ENCODE measurements at regions not wholly inside any gene's neighbourhood (a gene's known extent, or its start where the extent isn't known, plus 50 kb on each side); places are given as distances from the start of the nearest gene placed in this dataset.

DNA sequence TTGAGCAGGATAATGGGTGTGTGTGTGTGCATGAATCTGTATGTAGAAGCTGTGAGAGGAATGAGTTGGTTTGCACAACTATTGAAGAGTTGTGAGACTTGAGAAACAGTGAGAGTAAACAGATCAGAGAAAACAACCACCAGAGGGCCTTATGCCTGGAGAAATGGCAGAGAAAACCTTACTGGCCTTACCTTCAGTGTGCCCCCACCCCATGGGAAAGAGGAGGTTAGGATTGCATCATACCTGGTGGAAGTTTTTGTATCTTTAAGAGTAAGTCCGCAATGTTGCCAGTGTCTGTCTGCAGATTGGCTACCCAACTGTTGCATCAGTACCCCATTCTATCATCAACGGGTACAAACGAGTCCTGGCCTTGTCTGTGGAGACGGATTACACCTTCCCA, 1909.4 kb upstream of the WWC1 start:
- no peak for DNase-seq (ENCODE audit: low spot score)

DNA sequence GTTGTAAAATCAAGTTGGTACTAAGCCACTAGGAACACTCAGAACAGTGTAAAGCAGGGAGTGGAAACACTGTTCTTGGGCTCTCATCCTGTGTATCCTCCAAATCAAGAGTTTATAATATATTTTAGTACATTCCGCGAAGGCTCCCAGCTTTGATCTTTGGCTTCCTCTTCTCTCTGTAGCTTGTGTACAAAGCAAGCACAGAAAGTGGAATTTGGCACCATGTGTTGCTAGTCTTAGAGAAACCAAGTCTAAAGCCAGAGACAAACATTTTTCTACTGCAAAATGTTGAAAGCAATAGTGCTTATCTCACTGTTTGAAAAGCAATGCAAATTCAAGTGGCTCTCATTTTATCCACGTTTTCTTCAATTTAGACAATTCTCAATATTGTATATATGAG, 1893.3 kb upstream of the WWC1 start:
- no peak for DNase-seq (ENCODE audit: low spot score)

DNA sequence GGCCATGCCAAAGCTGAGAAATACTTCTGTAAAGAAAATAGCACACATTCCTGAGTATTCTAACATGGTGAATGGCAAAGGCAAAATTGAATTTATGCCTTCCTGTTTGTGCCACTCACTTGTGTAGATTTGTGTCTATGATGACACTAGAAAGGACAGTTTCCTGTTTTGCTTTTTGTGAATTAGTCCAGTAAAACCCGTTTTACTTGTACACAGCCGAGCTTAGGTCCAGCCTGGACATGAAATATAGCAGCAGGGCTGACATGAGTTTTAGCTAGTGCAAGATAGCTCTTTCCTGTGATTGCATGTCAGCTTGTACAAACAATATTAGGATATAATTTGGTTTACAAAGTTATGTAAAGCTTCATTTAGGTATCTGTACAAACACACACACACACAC, 1891.7 kb upstream of the WWC1 start:
- DNase-seq (ENCODE audit: low spot score) = no peak

DNA sequence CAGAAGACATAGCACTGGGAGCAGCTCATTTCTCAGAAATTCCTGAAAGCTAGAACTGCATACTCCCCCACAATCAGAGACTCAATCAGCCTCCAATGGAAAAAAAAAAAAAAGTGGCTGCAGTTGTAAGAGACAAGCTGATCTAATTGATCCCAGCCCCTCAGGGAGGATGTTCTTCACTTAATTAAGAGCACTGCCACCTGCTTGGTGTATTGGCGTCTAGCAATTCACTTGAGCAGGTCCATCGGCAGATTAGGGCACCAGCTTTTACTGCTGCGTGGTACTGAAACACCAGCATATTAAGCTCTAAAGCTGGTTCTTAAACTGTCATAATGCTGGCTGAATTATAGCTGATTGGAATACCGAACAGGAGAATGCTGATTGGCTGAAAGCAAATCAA, 1890.1 kb upstream of the WWC1 start:
- DNase-seq (ENCODE audit: low spot score) = no peak

DNA sequence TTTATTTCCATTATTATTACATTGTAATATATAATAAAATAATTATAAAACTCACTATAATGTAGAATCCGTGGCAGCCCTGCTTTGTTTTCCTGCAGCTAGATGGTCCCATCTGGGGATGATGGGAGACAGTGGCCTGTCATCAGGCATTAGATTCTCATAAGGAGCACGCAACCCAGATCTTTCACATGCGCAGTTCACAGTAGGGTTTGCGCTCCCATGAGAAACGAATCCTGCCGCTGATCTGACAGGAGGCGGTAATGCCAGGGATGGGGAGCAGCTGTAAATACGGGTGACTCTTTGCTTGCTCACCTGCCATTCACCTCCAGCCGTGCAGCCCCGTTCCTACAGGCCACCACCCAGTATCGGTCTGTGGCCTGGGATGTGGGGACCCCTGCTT, 1879.3 kb upstream of the WWC1 start:
- DNase-seq (ENCODE audit: low spot score) = no peak

DNA sequence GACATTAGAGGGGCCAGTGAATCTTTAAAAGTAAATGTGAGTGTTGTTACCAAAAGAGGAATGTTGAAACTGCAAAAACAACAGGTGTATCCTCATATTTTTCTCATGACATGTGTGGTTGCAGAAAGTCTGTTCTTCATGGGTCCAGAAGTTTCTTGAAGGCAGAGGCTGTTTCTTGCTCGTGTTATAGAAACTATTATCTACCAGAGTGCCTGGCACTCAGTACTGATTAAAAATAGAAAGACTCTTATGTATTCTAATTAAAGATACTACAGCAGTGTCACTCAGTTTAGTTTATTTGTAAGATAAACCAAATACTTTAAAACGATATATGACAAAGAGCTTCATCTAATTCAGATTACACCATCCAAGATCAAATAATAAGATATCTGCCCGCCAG, 1864.2 kb upstream of the WWC1 start:
- DNase-seq (ENCODE audit: low spot score) = no peak

DNA sequence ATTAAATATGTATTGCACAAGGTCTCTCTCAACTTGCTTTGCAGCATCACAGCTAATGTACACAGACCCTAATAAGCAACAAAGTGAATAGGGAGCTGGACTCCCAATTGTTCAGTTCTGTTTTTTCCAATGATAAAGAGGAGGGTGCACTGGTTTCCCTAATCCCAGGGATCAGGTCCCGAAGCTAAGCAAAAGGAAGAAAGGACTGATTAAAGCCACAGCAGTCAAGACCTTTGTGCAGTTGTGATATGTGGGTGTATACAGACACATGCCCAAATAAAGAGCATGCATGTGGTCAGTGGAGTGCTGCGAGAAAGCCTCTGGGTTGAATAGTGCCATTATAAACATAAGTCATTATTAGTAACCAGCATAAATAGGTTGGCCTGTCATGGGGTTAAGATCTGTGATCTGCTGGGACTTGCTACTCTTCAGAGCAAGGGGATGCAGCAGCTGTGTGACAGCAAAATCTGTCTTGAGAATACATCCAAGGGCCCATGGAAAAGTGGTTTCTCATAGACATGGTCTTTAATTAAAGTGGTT, 1863.1 kb upstream of the WWC1 start:
- DNase-seq (ENCODE audit: low spot score) = peak; percentile 23

DNA sequence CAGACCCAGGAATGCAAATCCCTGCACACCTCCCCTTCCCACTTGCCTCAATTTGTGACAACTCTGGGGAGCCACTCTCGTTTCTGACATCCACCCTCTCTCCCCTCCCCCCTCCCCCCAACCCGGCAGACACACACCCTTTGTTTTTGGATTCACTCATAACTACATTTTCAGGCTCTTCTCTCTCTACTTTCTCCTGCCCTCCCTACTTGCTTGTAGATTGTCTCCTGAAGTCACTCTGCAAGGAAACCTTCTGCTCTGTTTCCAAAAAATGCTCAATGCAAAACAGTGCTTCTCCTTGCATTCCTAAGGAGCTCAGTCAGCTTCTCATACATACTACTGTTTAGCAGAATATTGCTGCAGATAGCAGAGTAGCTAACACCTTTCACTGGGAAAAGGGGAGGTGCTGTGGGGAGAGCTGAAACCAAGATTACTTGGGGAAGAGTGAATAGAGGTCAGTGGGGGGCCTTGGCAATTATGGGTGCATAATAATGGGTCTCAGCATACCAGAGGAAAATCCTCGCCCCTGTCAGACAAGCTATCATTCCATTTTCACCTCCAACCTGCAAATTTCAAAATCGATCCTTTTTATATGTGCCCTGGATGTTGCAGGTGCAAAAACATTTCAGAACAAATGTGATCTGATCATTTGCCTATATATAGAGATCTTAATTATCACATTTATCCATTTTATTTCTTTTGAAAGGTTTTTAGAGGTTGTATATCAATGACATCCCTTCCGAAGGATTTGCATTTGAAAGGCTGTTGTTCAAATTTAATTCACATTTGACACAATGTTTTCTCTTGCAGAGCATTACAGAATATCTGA, 1860.7 kb upstream of the WWC1 start:
- DNase-seq (ENCODE audit: low spot score) = no peak

DNA sequence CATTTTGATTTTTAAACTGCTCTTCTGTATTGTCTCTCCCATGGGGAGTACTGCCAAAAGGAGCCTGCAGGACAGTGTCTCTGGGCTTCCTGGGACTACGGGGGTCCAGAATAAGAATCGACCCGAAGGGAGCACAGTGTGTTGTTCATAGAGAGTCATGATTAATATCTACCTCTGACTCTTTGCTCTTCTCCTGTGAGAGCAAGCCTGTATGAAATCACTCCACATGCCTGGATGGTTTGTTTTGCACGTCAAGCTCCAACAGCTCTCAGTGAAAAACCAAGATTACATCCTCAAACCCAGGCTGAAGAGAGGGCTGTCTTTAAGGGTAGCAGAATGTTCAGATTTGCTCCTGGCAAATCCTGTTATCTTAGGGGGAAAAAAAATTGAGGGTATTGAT, 1860.0 kb upstream of the WWC1 start:
- no peak for DNase-seq (ENCODE audit: low spot score)

DNA sequence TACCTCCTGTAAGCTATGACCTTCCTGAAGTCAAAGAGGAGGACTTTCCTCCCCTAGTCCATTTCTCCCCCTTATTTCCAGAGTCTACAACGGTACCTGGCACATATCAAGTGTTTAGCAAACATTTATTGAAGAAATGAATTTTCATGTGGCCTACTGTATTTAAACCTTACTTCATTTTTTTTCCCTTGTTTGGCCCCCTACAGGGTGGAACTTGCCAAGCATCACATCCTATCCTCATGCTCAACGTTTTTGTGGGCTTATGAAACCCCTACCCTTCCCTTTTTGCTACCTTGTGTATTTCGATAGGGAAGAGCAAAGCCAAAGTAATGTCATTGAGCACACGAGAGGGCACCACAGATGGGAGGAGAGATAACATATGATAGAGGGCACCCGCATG, 1857.8 kb upstream of the WWC1 start:
- no peak for DNase-seq (ENCODE audit: low spot score)

DNA sequence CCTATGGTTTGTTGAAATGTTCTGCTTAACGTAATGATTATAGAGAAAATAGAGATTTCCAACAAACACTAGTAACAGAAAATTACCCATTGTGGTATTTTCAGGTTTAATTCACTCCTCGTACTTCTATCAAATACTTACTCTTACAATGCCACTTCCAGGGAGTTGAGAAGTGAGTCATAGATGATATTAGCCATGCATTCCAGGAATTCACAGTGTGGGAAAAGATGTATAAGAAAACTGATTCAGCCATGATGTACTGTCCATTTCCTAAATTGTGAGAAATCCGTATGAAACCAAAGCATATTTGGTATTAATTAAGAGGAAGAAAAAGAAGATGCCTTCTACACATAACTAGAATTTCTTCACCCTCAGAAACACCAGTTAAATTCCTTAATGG, 1854.6 kb upstream of the WWC1 start:
- DNase-seq (ENCODE audit: low spot score) = peak; percentile 50

DNA sequence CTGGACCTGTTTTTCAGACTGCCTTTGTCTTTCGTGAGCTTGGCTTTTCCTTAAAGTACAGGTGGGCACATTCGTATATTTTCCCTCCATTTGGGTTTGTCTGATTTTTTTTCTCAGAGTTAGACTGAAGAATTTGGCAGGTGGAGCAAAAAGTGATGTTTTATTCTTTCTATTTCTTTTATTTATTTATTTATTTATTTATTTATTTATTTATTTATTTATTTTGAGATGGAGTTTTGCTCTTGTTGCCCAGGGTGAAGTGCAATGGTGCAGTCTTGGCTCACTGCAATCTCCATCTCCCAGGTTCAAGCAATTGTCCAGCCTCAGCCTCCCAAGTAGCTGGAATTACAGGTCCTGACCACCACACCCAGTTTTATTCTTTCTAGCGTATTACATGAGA, 1805.1 kb upstream of the WWC1 start:
- DNase-seq (ENCODE audit: low spot score) = no peak

DNA sequence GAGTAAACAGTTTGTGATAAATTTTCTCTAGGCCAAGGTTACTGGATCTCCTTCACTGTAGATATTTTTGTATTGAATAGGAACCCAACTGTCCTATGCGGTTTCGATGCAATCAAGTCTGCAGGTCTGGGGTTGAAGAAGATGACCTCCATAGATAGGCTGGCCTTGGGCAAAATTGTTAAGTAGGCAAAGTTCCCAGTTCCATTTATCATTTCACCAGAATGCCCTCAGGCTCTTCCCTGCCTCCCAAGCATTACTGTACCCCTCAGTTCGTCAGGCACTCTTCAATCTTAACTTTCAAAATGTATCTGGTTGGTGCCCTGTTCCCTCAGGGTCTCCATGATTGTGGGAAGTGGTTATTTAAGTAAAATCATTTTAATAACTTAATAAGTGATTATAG, 1802.9 kb upstream of the WWC1 start:
- no peak for DNase-seq (ENCODE audit: low spot score)

DNA sequence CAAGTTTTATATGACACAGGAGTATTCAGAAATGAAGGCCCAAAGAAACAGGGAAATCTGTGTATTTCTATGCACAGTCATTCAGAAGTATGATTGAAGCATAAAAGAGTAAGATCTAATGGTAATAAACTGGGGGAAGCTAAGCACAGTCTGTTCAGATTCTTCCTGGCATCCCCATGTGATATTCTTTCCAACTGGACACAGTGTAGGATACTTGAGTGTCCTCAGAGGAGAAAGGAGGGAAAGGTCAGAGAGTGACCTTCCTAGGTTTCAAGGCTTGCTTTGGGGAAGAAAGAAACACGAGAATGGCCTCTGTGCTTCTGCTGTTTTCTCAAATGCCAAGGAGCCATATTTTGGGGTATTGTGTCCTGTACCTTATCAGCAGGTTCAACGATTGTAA, 1798.4 kb upstream of the WWC1 start:
- no peak for DNase-seq (ENCODE audit: low spot score)

DNA sequence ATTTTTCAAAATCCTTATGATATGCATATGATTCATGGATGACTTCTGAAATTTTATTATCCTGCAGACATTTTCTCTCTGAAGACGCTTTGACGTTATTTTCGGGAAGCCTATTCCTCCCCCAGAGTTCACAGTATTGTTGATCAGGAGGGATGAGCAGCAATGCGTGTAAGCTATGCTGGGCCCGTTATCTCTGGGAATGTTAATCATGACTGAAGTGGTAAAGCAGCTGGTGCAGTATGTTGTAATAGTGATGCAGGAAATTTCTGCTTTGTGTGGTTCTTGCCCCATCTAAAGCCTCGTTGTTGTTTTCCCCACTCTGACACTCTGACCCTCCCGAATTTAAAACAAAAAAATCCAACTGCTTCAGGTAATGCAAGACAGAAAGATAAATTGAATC, 1797.8 kb upstream of the WWC1 start:
- no peak for DNase-seq (ENCODE audit: low spot score)

DNA sequence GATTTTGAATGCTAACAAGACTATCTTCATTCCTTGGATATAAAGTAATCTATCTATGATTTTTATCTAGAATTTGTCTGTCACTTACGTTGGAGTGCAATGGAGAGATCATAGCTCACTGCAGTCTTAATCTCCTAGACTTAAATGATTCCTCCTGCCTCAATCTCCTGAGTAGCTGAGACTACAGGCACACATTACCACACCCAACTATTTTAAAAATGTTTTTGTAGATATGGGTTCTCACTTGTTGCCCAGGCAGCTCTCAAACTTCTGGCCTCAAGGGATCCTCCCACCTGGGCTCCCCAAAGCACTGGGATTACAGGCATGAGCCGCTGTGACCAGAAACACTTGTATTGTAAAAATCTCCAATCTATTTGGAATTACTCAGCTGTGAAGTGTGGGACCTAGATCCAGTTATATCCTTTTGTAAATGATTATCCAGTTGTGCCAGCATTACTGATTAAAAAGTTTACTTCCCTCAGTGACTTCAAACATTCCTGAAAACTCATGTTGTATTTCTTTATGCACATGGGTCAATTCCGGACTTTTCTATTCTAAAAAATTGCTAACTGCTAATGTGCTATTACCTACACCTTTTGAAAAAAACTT, 1793.8 kb upstream of the WWC1 start:
- no peak for DNase-seq (ENCODE audit: low spot score)

DNA sequence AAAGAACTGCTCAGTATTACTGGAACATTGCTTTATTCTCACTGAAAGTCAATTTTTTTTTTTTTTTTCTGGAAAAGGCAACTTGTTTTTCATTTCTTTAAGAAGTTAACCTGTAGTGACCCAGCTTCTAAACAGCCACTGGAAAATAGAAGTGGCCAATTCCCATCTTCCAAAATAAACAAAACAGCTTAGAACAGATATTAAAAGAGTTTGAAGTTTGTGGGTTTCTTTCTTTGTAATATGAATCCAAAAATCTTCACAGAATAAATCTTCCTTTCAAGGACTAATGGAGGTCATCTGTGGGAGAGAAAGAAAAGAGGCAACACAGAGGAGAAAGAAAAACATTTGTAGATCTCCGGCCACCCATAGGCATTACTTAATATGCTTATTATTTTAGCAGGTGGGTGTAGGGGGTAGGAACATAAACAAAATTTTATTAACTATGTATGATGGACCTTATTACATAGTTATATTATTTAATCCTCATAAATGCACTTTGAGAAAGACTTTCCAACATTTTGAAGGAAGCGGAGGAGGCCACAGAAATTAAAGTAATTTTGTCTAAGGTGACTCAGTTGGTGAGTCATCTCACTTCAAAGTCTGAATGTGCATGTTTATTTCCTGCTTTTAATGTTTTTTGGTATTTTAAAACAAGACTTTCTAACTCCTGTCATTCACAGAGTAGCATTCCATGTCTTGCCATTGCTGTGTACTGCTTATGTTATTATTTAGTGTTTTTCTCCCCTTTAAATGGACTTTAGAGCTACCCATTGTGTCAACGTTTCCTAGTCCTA, 1791.8 kb upstream of the WWC1 start:
- DNase-seq (ENCODE audit: low spot score) = peak; percentile 36

DNA sequence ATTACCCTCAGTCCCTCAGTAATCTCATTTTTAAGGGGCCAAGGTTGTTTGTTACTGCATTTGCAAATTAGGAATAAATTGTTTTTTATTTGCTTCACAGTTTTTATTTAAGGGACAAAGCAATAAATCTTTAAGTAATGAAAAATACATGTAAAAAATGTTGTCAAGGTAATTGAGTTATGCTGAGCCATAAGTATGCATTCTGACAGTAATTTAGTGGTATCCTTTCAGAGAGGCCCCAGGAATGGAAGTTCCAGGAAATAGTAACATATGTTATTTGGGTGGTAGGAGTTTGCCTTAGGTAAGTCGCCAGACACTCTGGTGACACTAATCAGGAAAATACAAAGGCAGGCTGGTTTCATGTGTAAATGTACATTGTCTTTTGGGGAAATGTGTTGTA, 1787.9 kb upstream of the WWC1 start:
- no peak for DNase-seq (ENCODE audit: low spot score)

DNA sequence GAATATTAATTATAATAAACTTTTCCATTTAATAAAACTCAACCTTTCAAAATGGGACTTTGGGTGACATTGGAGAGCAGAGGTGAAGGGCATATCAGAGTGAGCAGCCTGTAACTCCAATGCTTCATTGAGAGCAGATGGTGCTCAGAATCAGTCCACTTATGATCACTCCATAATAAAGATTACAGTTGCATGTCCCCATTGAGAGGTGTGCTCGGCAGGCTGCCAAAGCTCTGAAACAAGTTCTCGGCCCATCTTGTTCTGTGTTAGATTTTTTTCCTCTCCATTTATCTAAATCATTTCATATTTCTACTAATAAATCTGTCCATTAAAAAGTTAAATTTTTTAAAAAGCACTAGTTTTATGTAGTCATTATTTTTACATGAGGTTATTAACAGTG, 1786.4 kb upstream of the WWC1 start:
- no peak for DNase-seq (ENCODE audit: low spot score)

DNA sequence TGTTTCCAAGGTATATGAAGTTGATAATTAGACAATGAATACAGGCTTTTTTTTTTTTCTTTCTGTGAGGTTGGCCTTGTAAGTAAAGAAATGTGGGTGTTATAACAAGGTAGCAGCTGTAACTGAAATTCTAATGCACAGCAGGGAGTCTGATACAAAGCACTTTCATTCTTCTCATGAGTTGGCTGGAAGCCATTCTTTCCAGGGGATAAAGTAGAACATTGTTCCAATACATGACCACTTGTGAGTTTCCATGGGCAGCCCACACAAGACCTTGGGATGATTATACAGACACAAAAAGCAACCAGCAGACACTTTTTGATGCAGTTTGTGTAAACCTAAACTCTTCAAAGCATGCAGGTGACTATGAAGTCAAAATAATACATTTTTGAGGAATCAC, 1785.9 kb upstream of the WWC1 start:
- DNase-seq (ENCODE audit: low spot score) = peak; percentile 66

DNA sequence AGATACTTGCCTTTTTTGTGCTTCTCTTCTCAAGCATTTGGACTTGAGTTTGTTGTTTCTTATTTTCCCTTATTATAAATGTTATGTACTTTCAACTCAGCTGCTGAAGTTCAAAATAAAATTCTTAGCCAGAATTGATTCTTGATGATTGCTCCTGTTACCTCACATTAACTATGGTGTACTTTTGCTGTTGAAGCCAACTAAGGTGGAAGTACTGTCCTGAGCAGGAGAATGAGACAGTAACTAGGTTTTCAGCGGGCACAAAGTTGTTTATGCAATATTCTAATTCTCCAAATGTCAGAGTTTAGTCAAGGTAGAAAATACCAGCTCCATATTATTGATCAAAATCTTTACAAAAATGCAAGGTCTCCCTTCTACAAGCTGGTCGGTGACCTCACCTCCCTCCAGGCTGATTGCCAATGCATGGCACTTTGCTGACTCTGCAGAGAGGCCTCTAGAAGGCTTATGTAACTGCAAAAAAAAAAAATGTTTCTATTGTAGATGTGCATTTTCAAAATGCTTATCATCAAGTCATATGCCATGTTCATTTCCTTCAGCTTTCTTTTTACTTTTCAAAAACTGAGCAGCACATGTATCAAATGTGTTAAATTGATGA, 1783.5 kb upstream of the WWC1 start:
- no peak for DNase-seq (ENCODE audit: low spot score)

DNA sequence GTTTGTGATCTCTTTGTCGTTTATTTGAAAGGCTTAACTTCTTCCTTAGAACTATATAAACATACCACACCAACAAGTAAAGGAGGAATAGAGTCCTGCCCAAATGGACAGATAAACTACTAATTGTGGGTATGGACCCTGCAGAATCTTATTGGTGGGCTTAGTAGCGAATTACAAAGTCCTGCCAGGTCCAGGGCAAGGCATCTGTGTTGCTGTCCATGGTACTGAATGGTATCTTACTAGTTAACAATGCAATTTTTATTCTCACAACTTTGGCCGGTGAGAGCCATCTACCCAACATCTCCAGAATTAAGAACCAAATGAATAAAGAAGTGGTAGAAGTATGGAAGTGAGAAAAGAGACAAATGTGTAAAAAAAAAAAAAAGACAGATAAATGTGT, 1782.4 kb upstream of the WWC1 start:
- DNase-seq (ENCODE audit: low spot score) = peak; percentile 1

DNA sequence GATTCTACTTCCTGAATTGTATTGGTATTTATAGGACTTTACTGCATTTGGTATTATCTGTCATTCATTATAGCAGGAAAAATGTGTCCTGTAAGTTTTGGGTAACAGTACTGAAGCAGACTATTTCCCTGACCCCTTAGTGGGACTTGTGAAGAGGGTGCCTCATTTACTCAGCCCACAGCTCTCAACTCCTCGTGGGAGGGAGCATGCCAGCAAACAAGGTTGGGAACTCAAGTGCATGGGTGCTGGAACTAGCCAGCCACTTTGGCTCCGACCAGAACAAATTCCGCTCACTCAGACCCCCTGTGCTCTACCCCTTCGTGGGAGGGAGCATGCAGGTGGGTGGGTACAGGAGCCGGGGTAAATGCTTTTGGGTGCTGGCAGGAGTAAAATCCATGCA, 1773.5 kb upstream of the WWC1 start:
- DNase-seq (ENCODE audit: low spot score) = no peak

All from COLO829 (cell line).